Dendritic cell treated with granulocyte-macrophage colony-stimulating factor and Interleukin-4, amounts not matched to agents 40 ng/mL and 50 ng/mL, for 4 days (primary cell): ENCODE measurements at regions not wholly inside any gene's neighbourhood (a gene's known extent, or its start where the extent isn't known, plus 50 kb on each side); places are given as distances from the start of the nearest gene placed in this dataset.
"Not testable (repeated sequence)": the region's sequence is repeated elsewhere in the genome, so short reads cannot be mapped to it uniquely, and the experiment has no call there.

Experiments
- H3K27ac Mint-ChIP-seq: one replicate; pipeline ENCODE4 v1.8.0; 2022; ENCODE audit warnings: mild to moderate bottlenecking, mixed read lengths
- H3K27me3 Mint-ChIP-seq: one replicate; pipeline ENCODE4 v1.8.0; 2022; ENCODE audit warnings: mild to moderate bottlenecking, mixed read lengths
- H3K36me3 Mint-ChIP-seq: one replicate; pipeline ENCODE4 v1.8.0; 2022; ENCODE audit warnings: low read depth, mixed read lengths
- H3K4me1 Mint-ChIP-seq: one replicate; pipeline ENCODE4 v1.8.0; 2022; ENCODE audit warnings: low read depth, mixed read lengths
- H3K4me3 Mint-ChIP-seq: one replicate; pipeline ENCODE4 v1.8.0; 2022; ENCODE audit warnings: mild to moderate bottlenecking, moderate library complexity, mixed read lengths
- H3K9me3 Mint-ChIP-seq: one replicate; pipeline ENCODE4 v1.8.0; 2022; ENCODE audit warnings: mixed read lengths
- intact Hi-C: fragments of 100-400 bp; cut with micrococcal nuclease; formaldehyde crosslinking; loops from one replicate; pipeline ENCODE4 v1.15.0; 2022

DNA sequence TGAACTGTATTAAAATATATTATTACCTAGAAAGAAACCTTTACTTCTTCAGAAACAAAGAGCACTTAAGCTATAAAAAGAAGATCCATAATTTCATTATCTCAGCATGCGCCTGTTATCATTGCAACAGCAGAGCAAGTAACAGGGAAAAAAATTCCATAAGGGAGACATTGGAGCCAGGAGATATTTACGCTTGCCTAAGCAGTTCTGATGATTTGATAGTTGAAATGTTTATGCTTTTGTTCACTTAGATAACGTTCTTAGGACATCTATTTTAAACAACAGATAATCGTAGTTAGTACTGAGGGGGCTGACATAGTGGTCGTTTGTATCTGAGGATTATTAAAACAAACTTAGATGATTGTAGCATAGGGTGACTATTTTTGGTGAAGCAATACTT, 252.5 kb downstream of the NNT start:
- Mint-ChIP-seq H3K27ac (no peak overlapping the region), H3K9me3 (no peaks in the 10 kb centered on the region), H3K4me1 (no peaks in the 10 kb centered on the region), H3K36me3 (no peaks in the 10 kb centered on the region), H3K27me3 (no peaks in the 10 kb centered on the region), H3K4me3 (no peak overlapping the region)
- intact Hi-C loops = no loop called here

DNA sequence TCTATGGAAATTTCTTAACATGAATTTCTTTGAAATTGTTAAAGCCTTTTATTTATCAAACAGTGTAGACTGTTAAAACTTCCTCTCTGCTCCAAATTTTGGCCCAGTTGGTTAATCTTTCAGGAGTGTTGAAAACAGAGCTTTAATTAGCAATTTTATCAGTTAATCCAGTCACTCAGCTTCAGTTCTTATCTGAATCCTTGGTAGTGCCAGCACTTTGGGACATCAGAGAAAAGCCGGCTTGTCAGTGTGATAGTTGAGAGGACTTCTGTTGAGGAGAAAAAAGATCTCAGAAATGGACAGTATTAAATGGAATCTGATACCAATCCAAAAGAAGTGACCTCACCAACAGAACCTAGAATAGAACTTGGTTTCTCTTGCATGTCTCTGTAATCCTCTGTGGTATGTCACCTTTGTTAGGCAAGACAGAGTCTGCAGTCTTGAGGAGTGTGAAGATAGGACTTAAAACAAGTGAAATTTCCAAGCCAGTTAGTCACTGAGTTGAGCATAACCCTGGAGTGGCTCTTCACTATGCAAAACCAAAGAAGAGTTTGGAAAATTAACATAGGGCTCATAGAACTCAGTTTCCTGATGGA, 251.8 kb downstream of the NNT start:
- intact Hi-C loops = no loop called here

DNA sequence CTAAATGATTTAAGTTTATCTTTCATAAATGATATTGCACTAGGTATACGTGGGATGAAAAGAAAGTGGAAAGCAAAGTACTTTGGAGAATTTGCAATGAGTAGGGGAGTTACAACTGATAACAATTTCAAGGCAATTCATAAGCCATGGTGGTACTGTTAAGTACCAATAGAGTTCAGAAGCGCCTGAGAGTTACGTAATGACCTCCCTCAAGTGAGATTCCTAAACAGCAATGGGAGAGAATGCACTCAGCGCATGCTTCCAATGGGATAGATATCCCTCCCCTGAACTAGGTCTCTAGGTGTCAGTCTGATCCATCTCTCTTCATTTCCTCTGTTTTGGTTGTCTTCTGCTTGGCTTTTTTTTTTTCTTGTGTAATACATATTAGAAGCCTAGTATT, 249.3 kb downstream of the NNT start:
- H3K4me3 Mint-ChIP-seq = no peak overlapping the region
- no peak overlapping the region for H3K27ac Mint-ChIP-seq
- H3K9me3 Mint-ChIP-seq = no peaks in the 10 kb centered on the region
- no peaks in the 10 kb centered on the region for H3K27me3 Mint-ChIP-seq
- no peaks in the 10 kb centered on the region for H3K4me1 Mint-ChIP-seq
- intact Hi-C loops = no loop called here
- no peaks in the 10 kb centered on the region for H3K36me3 Mint-ChIP-seq

More for the DNA sequence above, 251.8 kb downstream of the NNT start:
- H3K27me3 Mint-ChIP-seq = no peaks in the 10 kb centered on the region
- H3K4me3 Mint-ChIP-seq = no peak overlapping the region
- H3K27ac Mint-ChIP-seq = no peak overlapping the region
- H3K4me1 Mint-ChIP-seq = no peaks in the 10 kb centered on the region
- H3K36me3 Mint-ChIP-seq = no peaks in the 10 kb centered on the region
- H3K9me3 Mint-ChIP-seq = no peaks in the 10 kb centered on the region

DNA sequence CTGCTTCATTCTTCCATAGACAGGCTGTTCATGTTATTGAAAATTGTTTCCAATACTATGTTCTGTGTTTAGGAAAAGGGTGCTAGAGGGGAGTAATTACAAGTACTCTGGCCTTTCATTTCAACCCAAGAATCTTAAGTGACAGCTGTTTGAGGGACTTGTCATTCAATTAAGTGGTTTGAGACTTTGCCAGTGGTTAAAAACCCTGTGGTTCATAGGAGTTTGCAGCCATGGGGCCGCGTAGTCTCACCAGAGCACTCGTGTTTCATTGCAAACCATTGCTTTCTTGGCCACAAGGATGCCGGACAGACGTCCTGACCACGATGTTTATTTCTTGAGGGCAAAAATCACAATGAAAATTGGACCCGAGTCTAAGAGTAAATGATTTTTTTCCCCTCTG, 248.8 kb downstream of the NNT start:
- Mint-ChIP-seq H3K4me3 (no peak overlapping the region), H3K9me3 (peaks cover 3% of the 10 kb centered on the region), H3K36me3 (no peaks in the 10 kb centered on the region), H3K27me3 (no peaks in the 10 kb centered on the region), H3K27ac (no peak overlapping the region), H3K4me1 (no peaks in the 10 kb centered on the region)
- intact Hi-C loops = no loop called here

DNA sequence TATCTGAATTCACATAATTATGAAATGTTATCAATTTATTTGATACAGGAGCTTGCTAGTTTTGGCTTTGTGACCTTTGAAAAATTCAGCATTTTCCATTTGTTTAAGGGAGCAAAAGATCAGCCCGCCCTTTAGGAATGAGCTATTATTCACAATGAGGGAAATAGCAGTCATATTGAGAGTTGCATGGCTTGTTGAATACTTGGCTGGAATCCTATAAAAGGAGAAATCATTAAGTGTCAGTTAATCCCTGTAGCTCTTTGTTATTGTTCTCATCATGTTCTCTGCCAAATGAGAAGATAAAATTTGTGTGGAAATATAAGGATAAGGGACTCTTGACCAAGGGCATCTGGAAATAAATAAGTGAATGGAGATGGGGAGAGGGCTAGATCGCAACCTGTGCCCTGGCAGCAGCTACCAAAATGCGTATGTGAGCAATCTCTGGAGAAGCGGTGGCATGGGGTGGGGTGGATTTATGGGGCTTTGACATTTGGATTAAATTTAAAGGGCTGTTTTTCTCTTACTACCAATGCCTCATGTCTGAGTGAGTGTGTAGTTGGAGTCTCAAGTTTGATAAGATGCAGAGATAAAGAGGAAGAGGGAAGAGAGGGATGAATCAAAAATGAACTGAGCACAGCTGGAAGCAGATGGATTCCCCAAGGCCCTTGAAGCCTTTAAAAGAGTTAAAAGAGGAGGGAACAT, 237.6 kb downstream of the NNT start:
- Mint-ChIP-seq H3K4me1 (no peaks in the 10 kb centered on the region), H3K4me3 (no peak overlapping the region), H3K27ac (no peak overlapping the region), H3K9me3 (no peaks in the 10 kb centered on the region), H3K36me3 (no peaks in the 10 kb centered on the region), H3K27me3 (no peaks in the 10 kb centered on the region)
- intact Hi-C loops = no loop called here

DNA sequence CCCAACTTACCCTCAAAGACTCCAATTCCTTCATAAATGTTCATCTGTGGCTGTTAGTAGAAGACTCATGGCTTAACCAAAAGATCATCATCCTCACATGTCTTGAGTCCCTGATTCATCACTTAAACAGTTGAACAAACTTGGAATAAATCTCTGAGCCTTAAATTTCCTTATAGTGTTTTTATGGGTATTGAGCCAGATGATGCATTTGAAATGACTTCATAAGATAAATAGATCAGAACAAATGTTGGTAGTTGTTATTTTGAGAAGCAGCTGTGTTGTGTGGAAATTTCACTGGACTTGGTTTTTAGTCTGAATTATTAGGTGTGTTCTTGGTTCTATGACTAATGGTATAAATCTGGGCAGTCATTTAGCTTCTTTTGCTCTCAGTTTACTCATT, 236.2 kb downstream of the NNT start:
- Mint-ChIP-seq H3K27me3 (no peaks in the 10 kb centered on the region), H3K4me3 (no peak overlapping the region), H3K4me1 (no peaks in the 10 kb centered on the region), H3K36me3 (no peaks in the 10 kb centered on the region), H3K27ac (no peak overlapping the region), H3K9me3 (no peaks in the 10 kb centered on the region)
- intact Hi-C loops = no loop called here

DNA sequence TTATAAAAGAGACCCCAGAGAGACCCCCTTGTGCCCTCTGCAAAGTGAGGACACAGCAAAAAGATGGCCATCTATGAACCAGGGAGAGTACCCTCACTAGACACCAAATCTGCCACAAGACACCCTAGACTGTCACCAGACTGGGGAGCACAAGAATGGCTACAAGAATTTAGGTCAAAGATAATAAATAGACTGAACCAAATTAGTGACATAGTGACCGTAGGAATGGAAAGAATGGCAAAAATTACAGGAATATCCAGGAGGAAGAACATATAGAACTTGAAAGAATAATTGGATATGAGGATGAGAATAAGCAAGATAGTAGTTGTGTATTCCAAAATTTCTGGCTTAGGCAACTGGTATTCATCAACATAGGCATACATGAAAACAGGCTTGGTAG, 235.0 kb downstream of the NNT start:
- Mint-ChIP-seq H3K9me3 (no peaks in the 10 kb centered on the region), H3K27ac (no peak overlapping the region), H3K4me3 (no peak overlapping the region), H3K27me3 (no peaks in the 10 kb centered on the region), H3K4me1 (no peaks in the 10 kb centered on the region), H3K36me3 (no peaks in the 10 kb centered on the region)
- intact Hi-C loops = no loop called here

DNA sequence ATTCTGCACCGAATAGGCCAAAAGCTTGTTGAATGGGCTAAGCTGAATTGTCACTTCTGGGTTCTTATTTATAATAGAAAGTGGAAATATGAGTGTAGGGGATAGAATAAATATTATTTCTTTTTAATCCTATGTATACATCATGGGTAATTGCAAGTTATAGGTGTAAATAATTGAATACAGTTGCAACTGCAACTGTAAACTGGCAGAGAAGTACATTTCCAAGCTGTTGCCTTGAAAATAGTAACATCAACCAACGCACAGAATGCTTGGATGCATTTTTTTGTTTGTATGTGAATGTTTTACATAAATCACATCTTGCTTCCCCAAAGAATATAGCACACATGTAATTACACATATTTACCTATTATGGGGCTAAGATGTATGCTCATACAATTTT, 234.1 kb downstream of the NNT start:
- Mint-ChIP-seq H3K36me3 (no peaks in the 10 kb centered on the region), H3K27me3 (no peaks in the 10 kb centered on the region), H3K27ac (no peak overlapping the region), H3K9me3 (no peaks in the 10 kb centered on the region), H3K4me3 (no peak overlapping the region), H3K4me1 (no peaks in the 10 kb centered on the region)
- intact Hi-C loops = no loop called here

DNA sequence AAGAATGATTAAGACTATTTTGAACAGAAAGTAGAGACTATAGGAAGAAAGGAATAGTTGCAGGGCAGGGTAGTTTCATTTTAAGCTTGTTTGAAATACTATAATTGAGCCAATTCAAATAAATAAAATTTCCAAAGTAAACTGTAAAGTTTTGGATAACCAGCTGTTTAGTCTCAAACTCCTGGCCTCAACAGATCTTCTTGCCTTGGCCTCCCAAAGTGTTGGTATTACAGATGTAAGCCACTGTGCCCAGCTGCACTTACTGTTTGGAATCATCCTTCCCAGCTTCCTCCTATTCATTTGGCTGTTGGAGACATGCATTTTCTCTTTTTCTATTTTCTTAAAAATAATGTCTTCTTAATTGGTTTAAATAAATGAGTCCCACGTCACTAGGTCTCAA, 231.0 kb downstream of the NNT start:
- H3K36me3 Mint-ChIP-seq = no peaks in the 10 kb centered on the region
- no peaks in the 10 kb centered on the region for H3K4me1 Mint-ChIP-seq
- H3K9me3 Mint-ChIP-seq = peaks cover 13% of the 10 kb centered on the region
- H3K27ac Mint-ChIP-seq = no peak overlapping the region
- H3K4me3 Mint-ChIP-seq = no peak overlapping the region
- no peaks in the 10 kb centered on the region for H3K27me3 Mint-ChIP-seq
- intact Hi-C loops = no loop called here

DNA sequence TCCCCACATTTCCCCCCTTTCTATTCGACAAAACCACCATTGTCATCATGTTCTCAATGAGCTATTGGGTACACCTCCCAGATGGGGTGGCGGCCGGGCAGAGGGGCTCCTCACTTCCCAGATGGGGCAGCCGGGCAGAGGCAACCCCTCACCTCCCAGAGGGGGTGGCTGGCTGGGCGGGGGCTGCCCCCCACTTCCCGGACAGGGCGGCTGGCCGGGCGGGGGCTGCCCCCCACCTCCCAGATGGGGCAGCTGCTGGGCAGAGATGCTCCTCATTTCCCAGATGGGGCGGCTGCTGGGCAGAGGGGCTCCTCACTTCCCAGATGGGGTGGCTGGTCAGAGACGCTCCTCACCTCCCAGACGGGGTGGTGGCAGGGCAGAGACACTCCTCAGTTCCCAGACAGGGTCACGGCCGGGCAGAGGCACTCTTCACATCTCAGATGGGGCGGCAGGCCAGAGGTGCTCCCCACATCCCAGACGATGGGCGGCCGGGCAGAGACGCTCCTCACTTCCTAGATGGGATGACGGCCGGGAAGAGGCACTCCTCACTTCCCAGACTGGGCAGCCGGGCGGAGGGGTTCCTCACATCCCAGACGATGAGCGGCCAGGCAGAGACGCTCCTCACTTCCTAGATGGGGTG, 221.5 kb downstream of the NNT start:
- H3K27me3 Mint-ChIP-seq, H3K36me3 Mint-ChIP-seq, H3K4me1 Mint-ChIP-seq, intact Hi-C loops, H3K27ac Mint-ChIP-seq, H3K4me3 Mint-ChIP-seq: not testable (repeated sequence)
- peaks cover 81% of the 10 kb centered on the region for H3K9me3 Mint-ChIP-seq

DNA sequence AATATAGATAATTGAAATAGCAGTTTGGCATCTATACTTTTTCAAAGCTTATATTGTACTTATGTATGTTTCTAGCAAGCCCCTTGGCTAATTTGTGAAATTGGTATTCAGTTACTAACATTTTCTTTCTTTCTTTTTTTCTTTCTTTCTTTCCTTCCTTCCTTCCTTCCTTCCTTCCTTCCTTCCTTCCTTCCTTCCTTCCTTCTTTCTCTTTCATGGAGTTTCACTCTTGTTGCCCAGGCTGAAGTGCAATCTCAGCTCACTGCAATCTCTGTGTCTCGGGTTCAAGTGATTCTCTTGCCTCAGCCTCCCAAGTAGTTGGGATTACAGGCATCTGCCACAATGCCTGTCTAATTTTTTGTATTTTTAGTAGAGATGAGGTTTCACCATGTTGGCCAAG, 215.4 kb downstream of the NNT start:
- H3K9me3 Mint-ChIP-seq = peaks cover 74% of the 10 kb centered on the region
- H3K27me3 Mint-ChIP-seq, intact Hi-C loops, H3K4me3 Mint-ChIP-seq, H3K4me1 Mint-ChIP-seq, H3K36me3 Mint-ChIP-seq, H3K27ac Mint-ChIP-seq: not testable (repeated sequence)

DNA sequence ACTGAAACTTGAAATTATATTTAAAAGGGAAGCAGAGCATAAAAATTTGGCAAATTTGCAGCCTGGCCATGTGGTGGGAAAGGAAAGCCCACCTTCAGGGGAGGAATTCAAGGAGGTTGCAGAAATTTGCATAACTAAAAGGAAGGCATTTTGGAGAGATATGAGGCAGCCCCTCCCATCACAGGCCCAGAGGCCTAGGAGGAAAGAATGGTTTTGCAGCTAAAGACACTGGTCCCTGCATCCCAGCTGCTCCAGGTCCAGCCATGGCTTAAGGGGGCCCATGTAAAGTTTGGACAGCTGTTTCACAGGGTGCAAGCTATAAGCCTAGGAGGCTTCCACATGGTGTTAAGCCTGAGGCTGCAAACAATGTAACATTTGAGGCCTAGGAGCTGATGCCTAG, 212.5 kb downstream of the NNT start:
- no peaks in the 10 kb centered on the region for H3K27me3 Mint-ChIP-seq
- H3K27ac Mint-ChIP-seq = no peak overlapping the region
- no peaks in the 10 kb centered on the region for H3K36me3 Mint-ChIP-seq
- H3K9me3 Mint-ChIP-seq = peaks cover 82% of the 10 kb centered on the region
- intact Hi-C loops = no loop called here
- H3K4me3 Mint-ChIP-seq = no peak overlapping the region
- no peaks in the 10 kb centered on the region for H3K4me1 Mint-ChIP-seq

DNA sequence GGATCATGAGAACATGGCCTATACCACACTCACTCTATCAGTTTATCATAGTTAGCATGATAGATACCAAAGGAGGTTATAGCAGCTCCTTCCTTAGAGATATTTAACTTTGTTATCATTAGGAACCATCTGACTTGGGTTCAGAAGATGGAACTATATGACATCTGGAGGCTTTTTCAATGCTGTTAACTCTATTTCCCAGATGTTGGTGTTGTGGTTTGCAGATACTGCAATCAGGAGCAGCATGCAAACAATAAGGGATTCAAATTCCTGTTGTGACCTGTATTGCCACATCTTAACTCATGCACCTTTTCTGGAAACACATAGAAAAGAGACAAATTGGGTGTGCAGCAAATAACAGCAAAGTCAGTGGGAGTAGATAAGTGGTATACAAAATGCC, 201.7 kb downstream of the NNT start:
- Mint-ChIP-seq H3K36me3 (no peaks in the 10 kb centered on the region), H3K27ac (no peak overlapping the region), H3K4me1 (no peaks in the 10 kb centered on the region), H3K27me3 (no peaks in the 10 kb centered on the region), H3K4me3 (no peak overlapping the region), H3K9me3 (no peaks in the 10 kb centered on the region)
- intact Hi-C loops = no loop called here

DNA sequence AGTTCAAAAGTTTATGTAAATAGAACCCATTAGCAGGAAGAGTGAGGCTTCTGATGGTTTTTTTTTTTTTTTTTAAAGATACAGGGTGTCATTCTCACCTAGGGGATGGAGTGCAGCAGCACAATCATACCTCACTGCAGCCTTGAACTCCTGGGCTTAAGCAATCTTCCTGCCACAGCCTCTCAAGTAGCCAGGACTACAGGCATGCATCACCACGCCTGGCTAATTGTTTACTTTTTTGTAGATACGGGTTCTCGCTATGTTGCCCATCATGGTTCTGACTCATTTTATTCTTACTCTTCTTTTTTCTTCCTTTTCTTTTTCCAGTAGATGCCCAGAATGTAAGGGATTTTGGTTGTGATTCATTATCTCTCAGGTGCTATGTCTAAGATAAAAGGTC, 201.1 kb downstream of the NNT start:
- H3K27me3 Mint-ChIP-seq = no peaks in the 10 kb centered on the region
- H3K27ac Mint-ChIP-seq = no peak overlapping the region

DNA sequence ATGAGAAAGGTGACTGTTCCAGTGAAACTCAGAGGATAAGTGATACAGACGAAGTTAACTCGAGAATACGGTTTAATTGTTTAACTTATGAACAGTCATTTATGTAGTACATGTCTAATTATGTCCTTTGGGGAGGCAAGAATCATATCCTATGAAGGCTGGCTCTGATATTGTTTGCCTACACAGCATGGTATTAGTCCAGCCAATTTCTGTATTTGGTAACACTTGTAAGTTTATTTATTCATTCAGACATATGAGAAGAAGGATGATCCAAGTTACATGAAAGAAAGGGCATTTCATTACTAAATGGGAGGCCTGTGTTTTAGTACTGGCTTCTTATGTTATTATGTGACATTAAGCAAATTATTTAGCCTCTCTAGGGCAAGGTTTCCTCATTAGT, 199.7 kb downstream of the NNT start:
- Mint-ChIP-seq H3K27ac (no peak overlapping the region), H3K4me3 (no peak overlapping the region), H3K36me3 (no peaks in the 10 kb centered on the region), H3K4me1 (no peaks in the 10 kb centered on the region), H3K27me3 (no peaks in the 10 kb centered on the region), H3K9me3 (no peaks in the 10 kb centered on the region)
- intact Hi-C loops = no loop called here

More for the DNA sequence above, 201.1 kb downstream of the NNT start:
- intact Hi-C loops = no loop called here
- no peaks in the 10 kb centered on the region for H3K9me3 Mint-ChIP-seq
- no peak overlapping the region for H3K4me3 Mint-ChIP-seq
- H3K4me1 Mint-ChIP-seq = no peaks in the 10 kb centered on the region
- no peaks in the 10 kb centered on the region for H3K36me3 Mint-ChIP-seq
